ENCODE measurements at regions not wholly inside any gene's neighbourhood (a gene's known extent, or its start where the extent isn't known, plus 50 kb on each side); places are given as distances from the start of the nearest gene placed in this dataset.

GRCh38 chr2:236786751-236787150 is 217.1 kb downstream of the ACKR3 start:
- TF ChIP-seq JUND (IDR thresholded peaks at IDR 0.05; ENCODE audit: low read length) (no peak), CEBPB (IDR thresholded peaks at IDR 0.05; ENCODE audit: low read depth, low read length) (no peak), USF2 (IDR thresholded peaks at IDR 0.05; ENCODE audit: low read length) (no peak), JUN (IDR thresholded peaks at IDR 0.05; ENCODE audit: low read depth, low read length) (no peak), CTCF (IDR thresholded peaks at IDR 0.05; ENCODE audit: control extremely low read depth in 1 of 3, insufficient read depth in 1 of 3, low read depth in 1 of 3, low read length in 3 of 3) (no peak), RXRA (IDR thresholded peaks at IDR 0.05; ENCODE audit: insufficient read depth, low read depth, low read length) (no peak), POLR2A (IDR thresholded peaks at IDR 0.05; ENCODE audit: control extremely low read depth in 1 of 2, low read depth in 2 of 2, low read length in 2 of 2) (no peak), SUZ12 (IDR thresholded peaks at IDR 0.05; ENCODE audit: low read length) (no peak)

Data from H1 (cell line).